ENCODE measurements at regions not wholly inside any gene's neighbourhood (a gene's known extent, or its start where the extent isn't known, plus 50 kb on each side); places are given as distances from the start of the nearest gene placed in this dataset.
"Not testable (repeated sequence)": the region's sequence is repeated elsewhere in the genome, so short reads cannot be mapped to it uniquely, and the experiment has no call there.

DNA sequence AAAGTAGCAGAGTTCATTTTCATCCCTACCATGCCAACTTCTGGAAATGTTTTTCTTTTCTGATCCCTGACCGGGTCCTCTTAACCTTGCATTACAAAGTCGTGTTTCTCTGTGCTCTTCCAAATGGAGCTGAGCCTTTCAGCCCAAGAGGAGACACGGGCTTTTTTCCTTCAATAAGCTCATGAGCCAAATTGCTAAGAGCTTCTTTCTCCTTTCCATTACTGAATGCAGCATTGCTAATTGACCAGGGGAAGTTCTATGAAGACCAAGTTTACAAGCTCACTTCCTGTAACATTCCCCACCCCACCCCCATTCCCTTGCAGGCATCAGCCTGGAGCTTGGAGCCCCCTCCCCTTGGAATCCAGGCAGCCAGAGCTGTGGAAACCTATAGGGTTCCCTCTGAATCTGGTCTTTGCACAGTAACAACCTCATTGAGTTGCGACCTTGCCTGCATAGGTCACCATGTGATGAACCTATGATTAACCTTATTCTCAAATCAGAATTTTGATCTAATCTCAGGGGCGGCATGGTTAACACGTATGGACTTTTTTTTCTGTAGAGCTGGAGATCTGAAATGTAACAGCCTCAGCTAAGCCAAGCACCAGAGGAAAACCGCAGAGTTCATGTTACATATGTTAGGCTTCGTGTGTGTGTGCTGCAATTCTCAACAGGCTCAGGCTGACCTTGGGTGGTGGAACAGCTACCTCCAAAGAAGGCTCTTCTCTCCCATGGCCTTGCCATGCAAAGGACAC is 395.7 kb upstream of the ZNF462 start:
- DNase-seq: no peak

DNA sequence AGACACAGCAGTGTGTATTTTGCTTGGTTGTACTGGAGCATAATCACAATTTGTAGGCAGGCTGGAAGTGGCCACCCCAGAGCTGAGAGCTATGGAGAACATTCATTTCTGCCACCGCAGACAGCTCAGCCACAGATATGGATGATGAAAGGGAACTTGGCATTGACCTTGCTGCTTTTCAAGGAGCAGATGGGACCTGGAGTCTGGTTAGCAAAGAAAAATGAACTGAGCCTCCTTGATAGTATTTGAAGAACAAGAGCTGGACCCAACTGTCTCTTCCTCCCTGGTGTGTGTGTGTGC is 395.2 kb upstream of the ZNF462 start:
- DNase-seq: no peak

DNA sequence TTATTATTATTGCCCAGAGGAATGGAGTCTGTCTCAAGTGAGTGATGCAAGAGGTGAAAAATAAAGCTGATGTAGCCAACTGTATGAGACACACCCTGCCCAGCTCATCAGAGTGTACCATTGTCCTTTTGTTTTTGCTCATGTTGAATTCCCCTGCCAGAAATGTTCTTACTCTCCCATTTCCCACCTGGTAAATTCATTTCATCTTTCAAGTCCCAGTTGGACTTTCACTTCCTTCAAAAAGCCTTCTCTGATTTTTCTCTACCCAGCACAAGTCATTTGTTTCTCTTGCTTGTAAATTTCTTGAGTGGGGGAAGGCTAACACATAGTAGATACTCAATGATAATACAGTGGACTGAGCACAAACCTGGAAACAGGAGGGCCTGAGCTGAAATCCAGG is 394.5 kb upstream of the ZNF462 start:
- DNase-seq: no peak

DNA sequence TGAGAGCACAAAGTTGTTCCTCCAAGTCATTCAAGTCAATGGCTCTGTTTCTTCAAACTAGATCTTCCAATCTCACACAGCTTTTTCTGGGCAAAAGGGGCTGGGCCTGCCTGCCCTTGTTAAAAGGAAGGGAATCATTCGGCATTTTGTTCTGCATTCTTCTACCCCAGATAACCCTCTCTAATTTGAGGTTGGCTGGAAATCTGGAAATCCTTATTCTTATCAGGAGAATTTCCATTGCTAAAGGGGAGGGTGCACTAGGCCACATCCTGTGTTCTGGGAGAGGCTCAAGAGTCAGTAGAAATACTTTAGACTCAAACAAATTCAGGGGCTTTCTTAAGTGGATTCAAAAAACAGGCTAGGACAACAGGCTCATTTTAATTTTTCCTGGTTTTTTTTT is 384.7 kb upstream of the ZNF462 start:
- DNase-seq: no peak

DNA sequence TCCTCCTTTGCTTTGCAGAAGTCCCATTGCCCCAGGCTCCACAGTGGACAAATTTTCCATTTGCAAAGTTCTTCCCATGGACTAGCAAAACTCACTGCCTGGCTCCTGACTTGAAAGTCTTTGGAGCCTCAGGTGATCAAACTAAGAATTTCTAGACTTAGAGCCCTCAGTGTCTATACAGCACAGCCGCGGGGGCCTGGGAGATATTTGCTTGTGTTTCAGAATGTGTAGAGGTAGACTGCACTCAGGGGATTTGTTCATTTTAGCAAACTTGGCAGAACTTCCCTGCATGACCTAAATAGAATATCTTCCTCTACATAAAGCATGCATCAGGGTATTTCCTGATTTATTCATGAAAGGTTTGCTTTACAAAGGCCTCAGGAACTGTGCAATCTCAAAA is 384.2 kb upstream of the ZNF462 start:
- DNase-seq: no peak

DNA sequence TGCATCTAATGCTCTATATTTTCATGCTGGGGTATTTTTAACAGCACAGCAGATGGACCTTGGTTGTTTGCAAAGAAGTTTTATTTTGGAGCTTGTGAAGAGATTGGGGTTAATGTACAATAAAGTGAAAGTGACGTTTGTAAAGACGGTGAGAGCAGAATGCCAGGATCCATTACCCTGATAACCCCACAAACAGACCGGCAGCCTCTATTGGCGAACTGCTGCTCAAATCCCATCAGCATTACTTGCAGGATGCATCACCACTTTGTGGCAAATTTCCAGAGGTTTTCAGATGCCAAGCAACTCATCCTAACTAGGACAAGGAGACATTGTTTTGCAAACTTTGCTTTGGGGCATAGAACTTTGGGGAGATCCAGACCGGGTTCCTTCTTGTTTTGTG is 383.3 kb upstream of the ZNF462 start:
- no peak for DNase-seq

DNA sequence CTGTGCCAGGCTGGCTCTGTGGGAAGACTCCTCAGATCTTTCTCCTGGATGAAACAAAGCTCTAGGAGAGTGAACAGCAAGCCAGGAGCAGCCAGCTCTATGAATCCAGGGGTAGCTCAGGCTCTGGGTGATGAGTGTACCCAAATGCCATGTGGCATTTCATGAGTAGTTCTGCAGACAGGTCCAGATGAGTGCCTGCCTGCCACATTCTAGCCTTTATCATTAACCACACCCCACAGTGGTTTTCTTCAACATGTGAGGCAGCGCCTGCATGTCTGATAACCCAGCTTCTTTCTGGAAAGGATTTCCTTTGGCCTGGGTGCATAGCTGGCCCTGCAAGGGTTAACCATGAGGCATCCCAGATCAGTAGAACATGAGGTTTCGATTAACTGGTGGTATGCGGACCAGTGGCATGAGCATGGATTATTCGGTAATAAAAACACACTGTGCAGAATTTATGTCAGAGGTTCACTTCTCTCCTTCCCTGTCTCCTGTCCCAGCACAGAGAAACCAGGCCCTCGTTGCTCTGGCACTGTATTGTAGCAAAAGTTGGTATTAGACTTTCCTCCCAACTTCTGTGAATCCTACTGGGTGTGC is 381.9 kb upstream of the ZNF462 start:
- no peak for DNase-seq

DNA sequence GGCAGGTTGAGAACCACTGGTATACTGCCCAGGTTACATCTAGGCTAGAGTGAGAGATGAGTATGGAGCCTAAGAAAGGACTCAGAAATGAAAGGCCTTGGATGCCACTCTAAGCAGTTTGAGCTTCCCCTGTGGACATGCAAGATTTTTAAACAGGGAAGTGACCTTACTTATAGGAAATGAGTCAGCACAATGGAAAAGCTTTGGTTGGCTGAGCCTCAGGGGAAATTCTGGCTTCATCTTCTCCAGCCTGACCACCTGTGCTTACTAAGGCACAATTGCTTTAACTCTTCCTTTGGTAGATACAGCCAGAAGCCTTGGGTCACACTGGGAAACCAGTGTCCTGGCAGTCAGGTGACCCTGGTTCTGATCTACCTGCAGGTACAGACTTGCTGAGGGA is 380.2 kb upstream of the ZNF462 start:
- DNase-seq: no peak

DNA sequence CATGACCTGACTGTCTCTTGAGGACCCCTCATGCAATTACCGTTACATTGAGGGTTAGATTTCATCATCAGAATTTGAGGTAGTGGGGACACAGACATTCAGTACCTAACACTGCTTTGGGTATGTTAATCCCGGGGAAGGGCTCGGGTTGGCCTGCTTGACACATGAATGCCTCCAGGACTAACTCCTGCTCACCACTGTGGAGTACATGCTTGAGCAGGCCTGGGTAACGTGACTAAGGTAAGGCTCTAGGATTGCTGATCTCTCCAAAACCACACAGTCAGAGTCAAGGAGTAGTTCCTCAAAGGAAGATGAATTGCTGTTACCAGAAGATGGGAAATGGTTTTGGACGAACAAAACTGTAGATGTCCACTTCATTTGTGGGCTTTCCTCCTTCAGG is 376.3 kb upstream of the ZNF462 start:
- no peak for DNase-seq

DNA sequence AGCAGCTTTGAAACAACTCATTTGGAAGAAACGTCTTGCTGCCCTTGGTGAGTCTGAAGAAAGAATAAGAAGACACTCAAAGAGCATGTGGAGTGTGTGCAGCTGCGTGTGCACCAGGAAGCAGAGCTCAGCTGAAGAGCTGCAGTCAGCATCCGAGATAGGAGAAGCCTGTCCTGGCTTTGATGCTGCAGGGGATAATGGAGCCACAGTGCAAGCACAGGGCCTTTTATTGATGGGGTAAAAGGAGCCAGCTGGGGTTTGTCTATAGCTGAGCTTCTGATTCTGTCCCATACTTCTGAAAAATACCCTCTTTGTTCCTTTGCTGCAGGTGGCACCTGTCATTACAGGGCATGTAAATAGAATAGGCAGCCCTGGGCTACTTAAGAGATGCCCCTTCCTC is 375.7 kb upstream of the ZNF462 start:
- no peak for DNase-seq

DNA sequence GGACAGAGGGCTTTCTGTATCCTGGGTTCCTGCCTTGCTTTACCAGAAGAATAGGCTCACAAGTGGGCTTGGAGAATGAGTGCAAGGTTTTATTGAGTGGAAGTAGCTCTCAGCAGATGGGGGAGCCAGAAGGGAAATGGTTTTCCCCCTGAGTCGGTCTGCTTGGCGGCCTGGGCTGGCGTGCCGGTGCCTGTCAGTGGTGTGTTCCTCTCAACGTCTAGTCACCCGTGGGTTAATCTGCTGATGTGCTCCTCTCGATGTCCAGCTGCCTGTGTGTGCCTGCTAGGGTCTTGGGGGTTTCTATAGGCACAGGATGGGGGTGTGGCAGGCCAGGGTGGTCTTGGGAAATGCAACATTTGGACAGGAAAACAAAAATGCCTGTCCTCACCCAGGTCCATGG is 370.8 kb upstream of the ZNF462 start:
- DNase-seq: not testable (repeated sequence)

DNA sequence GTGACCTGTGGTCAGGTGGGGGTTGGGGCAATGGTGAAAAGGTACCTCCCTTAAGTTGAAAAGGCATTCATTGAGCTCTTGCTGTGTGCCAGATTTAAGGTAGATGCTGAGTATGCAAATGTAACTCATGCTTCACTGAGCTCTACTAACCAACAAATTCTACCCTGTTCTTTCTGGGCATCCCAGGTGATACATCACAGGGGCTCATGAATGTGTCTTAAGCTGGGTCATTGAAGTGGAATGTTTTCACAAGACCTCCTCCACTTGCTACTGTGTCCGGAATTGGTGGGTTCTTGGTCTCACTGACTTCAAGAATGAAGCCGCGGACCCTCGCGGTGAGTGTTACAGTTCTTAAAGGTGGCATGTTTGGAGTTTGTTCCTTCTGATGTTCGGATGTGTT is 362.8 kb upstream of the ZNF462 start:
- no peak for DNase-seq

DNA sequence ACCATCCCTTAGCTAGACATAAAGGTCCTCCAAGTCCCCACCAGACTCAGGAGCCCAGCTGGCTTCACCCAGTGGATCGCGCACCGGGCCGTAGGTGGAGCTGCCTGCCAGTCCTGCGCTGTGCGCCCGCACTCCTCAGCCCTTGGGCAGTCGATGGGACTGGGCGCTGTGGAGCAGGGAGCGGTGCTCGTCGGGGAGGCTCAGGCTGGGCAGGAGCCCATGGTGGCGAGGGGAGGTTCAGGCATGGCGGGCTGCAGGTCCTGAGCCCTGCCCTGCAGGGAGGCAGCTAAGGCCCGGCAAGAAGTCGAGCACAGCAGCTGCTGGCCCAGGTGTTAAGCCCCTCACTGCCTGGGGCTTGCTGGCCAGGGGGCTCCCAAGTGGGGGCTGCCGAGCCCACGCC is 361.8 kb upstream of the ZNF462 start:
- not testable (repeated sequence) for DNase-seq

DNA sequence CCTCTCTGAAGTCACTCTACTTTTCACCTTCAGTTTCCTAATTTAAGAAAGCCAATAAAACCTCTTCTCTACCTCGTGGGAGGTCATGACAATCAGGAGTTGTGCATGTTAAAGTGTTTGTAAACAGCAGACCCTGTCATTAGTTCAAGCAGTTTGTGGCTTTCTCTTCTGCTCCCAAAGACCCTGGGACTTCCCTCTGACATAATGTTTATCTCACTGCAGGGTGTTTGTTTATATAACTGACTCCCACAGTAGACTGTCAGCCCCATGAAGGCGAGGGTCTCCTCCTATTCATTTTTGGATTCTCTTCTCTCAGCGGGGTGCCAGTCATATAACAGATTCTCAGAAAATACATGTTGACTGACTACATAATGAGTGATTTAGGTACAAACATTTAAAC is 360.0 kb upstream of the ZNF462 start:
- DNase-seq: no peak

DNA sequence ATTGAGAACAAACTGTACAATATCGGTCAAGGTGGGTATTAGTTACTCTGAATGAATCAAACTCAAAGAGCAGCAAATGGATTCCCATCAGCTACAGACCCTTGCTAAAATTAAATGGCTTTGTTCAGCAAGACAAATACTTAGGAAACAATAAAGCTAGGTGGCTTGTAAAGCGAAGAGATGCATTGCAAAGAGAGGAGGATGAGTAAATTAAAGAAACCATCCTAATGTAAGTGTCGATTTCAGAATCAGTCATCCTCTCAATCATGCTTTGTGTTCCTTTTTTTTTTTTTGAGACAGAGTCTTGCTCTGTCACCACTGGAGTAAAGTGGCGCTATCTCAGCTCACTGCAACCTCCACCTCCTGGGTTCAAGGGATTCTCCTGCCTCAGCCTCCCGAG is 359.2 kb upstream of the ZNF462 start:
- DNase-seq: no peak

DNA sequence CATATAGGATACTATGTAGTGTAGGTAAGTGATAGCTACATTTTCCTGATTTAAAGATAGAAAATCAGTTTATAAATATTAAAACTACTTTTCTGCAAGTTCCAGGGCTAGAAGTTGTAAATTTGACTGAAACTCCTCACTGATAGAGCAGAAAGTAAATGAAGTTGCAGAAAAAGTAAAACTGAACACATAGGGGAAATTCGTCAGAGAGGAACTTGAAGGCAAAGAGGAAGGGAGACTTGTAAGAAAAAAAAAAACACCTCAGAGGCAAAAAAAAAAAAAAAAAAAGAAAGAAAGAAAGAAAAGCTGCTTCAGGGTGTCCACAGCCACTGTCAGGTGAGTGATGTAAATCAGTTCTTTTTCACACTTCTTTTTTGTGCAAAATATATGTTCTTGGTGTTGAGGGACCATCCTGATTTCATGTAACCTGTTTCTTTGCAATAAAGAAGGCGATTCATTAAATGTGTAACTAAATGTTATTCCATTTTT is 336.2 kb upstream of the ZNF462 start:
- DNase-seq: no peak

DNA sequence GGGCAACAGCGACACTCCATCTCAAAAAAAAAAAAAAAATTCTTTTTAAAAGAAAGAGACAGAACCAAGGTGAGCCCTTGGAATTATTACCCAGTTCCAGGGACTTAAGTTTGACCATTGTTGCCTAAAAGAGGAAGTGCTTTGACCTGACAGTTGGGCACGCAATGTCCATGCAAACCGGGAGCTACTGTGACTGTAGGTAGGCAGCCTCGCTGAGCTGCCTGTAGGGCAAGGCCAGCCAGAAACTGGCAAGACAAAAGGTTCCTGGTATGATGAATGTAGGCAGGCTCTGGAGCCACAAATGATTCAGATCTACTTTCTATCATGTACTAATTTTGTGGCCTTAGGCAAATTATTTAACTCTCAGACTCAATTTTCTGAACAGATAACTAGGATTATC is 334.8 kb upstream of the ZNF462 start:
- DNase-seq: no peak

DNA sequence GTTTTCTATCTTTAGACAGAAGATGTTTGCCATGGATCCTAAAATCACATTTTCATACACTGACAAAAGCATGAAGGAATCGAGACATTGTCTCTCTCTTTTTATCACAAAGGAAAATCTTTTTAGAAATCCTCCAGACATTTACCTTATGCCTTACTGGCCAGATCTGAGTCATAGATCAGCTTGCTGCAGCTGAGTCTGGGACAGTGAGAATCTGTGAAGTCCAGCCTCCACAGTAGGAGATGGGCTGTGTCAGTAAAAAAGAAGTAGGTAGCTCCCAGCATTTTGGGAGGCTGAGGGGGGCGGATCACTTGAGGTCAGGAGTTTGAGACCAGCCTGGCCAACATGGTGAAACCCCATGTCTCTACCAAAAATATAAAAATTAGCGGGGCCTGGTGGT is 333.4 kb upstream of the ZNF462 start:
- no peak for DNase-seq

DNA sequence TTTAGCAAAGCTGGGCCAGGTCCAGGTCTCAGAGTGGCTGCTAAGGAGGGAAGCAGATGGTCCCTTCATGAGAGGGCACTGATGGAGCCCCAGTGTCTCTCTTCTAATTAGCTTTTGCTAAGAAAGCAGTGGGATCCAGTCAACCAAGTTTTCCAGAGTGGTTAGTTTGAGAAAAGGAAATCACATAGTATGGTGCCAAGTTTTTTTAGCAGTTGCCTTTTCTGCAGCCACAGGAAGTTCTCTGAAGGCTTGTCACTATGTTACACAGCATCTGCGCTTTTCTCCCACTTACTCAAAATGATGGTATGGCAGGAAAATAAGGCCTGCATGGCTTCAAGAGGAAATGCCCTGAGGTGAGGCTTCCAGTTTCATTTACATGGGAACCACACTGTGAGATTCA is 331.5 kb upstream of the ZNF462 start:
- DNase-seq: no peak

DNA sequence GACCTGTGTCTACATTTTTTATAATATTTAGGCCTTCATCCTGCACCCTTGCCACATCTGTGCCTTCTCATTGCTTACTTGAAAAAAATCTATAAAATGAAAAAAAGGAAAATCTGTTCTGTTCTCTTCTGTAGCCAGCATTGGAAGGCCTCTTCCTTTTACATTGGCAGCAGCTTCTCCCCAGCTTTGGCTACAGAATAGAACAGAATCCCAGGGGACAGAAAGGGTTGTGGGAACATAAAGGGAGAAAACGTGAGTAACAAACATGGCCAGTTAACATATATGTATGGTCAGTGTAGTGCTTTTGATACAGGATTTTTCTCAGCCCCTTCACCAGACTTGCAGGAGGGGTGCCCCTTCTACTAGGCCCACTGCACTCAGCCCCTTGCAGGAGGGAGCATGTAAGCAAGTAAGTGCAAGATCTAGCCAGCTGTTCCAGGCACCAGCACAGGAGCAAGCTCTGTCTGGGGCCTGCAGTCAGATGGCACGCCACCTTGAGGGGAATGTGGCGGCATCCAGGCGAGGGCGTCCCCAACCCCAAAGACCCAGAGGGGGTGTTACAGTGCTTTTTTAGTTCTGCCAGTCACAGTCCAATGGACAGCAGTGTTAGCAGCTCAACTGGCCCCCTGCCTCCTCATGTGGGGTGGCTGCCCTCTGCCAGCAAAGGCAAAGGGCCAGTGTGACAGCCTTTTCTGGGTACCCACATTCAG is 330.5 kb upstream of the ZNF462 start:
- no peak for DNase-seq

DNA sequence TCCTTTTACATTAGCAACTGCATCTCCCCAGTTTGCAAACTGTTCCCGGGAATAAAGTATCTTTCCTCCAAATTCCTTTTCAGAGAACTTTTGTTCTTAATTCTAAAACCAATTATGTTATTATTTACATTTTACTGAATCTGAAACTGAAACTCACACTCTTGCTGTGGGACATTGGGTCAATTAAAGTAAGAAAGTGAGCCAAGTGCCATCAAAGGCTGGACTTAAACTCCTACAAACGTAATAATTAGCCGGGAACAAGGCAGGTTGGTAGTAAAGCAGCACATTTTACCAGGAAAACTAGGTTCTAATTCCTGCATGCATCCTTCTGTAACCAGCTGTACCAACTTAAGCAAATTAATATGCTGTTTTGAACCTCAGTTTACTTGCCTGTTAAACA is 328.2 kb upstream of the ZNF462 start:
- DNase-seq: no peak

DNA sequence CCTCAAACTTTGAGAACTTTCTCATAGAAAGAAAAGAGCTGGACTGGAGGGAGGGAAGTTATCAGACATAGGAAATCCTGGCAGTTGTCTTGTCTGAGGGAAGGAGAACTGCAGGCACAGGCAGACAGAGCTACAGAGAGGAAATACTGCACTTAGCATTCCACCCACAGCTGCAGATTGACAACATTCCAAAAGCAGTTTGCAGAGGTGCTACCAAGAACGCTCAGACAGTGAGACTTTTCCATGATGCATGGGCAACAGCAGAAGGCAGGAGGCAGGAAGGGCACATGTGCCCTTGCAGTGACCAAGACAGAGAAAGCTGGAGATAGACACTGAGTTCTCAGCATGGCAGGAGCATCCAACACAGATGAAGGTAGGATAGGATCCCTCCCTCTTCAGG is 327.5 kb upstream of the ZNF462 start:
- no peak for DNase-seq

DNA sequence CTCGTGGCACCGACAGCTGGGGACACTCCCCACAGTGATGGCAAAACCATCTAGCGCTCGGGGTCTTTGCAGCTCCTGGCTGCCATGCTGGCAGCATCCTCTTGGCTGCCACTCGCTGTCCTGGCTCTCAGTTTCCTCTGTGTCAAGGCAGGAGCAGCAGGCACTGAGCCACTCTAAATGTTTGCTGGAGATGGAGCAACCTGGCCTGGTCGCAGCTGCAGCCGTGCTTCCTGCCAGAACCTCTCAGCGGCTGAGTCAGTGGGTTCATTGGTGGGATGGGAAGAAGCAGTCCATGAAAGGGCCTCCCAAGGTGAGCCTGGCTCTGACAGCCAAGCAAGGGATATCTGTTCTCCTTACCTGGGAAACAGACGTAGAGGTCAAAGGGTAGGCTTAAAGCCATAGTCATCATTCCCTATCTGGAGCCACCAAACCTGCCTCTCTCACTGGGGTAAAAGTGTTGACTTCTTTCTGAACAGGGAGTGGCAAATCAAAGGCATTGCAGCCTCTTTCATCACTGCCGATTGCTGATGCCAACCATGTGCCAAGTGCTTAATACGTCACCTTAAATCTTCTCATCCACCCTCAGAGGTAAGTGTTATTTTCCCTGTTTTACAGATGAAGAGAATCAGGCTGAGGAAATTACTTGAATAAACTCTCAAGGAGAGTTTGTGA is 304.8 kb upstream of the ZNF462 start:
- no peak for DNase-seq

DNA sequence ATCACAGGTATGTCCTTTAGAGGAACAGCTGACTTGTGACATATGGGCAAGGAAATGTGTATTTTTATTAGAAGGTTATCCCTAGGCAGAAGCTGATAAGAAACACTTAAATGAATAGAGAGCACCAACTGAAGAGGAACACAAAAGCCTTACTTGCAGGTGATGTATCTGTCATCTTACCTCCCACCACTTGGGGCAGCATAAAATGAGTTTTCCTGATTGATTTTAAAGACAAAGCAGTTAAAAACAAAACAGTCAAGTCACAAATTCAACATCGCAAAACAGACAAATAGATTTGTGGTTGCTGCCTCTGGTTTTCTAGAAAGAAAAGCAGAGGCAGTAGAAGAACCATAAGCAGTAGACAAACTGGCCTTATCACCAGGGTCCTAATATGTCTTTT is 302.4 kb upstream of the ZNF462 start:
- no peak for DNase-seq

Data from DMS79 treated with DMSO at 0.1 percent for 48 hours (cell line).